ENCODE measurements at regions not wholly inside any gene's neighbourhood (a gene's known extent, or its start where the extent isn't known, plus 50 kb on each side); places are given as distances from the start of the nearest gene placed in this dataset.

- Histone ChIP-seq H3K9me3 (replicated peaks; ENCODE audit: control insufficient read depth, insufficient read depth, low read depth, low read length) (no peaks in the 10 kb centered on the region), H3K79me2 (ENCODE audit: control insufficient read depth, insufficient read depth, low read length) (no peaks in the 10 kb centered on the region), H3K36me3 (ENCODE audit: control insufficient read depth, insufficient read depth, low read length) (no peaks in the 10 kb centered on the region), H3K27me3 (ENCODE audit: control insufficient read depth in 2 of 2, insufficient read depth in 2 of 2, low read length in 2 of 2) (no peaks in the 10 kb centered on the region), H3K4me1 (replicated peaks in 1 of 2; ENCODE audit: control insufficient read depth in 2 of 2, insufficient read depth in 2 of 2, low read length in 2 of 2) (no peaks in the 10 kb centered on the region), H3K4me3 (no peak overlapping the region), H3K9ac (ENCODE audit: insufficient read depth in 1 of 2, low read depth in 2 of 2, low read length in 2 of 2) (no peak overlapping the region), H3K4me2 (ENCODE audit: insufficient read depth, low read length) (no peak overlapping the region), H4K20me1 (replicated peaks; ENCODE audit: control insufficient read depth, insufficient read depth, low read length) (no peaks in the 10 kb centered on the region), H3K9me1 (ENCODE audit: control insufficient read depth, insufficient read depth, low read length) (no peaks in the 10 kb centered on the region), H2AFZ (ENCODE audit: low read depth, low read length) (no peak overlapping the region), H3K27ac (ENCODE audit: extremely low read depth, low read depth, low read length) (no peak overlapping the region)
- ChIA-PET POLR2A (no interaction called here), CTCF (ENCODE audit: low intra/inter-chr PET ratio) (no interaction called here)
- intact Hi-C loops (cut with micrococcal nuclease): no loop called here
- DNase-seq (ENCODE audit: extremely low read depth in 1 of 4, low spot score in 3 of 4) (no peak), FAIRE-seq (no peak), ATAC-seq (no peak)
- no TSS peak for BruUV-seq (replicated peaks)
- TF ChIP-seq ELF1 (tag; IDR thresholded peaks at IDR 0.05) (no peak), NONO (IDR thresholded peaks at IDR 0.05; ENCODE audit: low read depth in 2 of 2, low read length in 1 of 2) (no peak), ARNT (IDR thresholded peaks at IDR 0.05) (no peak), GATAD2B (IDR thresholded peaks at IDR 0.05; ENCODE audit: borderline replicate concordance) (no peak), PURB (CRISPR knock-in tag; IDR thresholded peaks at IDR 0.05; ENCODE audit: low read depth) (no peak), SETDB1 (IDR thresholded peaks at IDR 0.05; ENCODE audit: low read length) (no peak), HDAC2 (IDR thresholded peaks at IDR 0.05) (no peak)
- TF ChIP-seq, protein P1, sequence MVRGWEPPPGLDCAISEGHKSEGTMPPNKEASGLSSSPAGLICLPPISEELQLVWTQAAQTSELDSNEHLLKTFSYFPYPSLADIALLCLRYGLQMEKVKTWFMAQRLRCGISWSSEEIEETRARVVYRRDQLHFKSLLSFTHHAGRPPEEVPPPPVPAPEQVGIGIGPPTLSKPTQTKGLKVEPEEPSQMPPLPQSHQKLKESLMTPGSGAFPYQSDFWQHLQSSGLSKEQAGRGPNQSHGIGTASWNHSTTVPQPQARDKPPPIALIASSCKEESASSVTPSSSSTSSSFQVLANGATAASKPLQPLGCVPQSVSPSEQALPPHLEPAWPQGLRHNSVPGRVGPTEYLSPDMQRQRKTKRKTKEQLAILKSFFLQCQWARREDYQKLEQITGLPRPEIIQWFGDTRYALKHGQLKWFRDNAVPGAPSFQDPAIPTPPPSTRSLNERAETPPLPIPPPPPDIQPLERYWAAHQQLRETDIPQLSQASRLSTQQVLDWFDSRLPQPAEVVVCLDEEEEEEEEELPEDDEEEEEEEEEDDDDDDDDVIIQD (CRISPR knock-in tag; IDR thresholded peaks at IDR 0.05): no peak
- in situ Hi-C loops (cut with MboI): no loop called here
Observed at GRCh38 chr5:124036786-124037185, 524.8 kb downstream of the CSNK1G3 start.

All from K562 (cell line).